Head of caudate nucleus (tissue), 42 donors: ENCODE measurements at regions not wholly inside any gene's neighbourhood (a gene's known extent, or its start where the extent isn't known, plus 50 kb on each side); places are given as distances from the start of the nearest gene placed in this dataset.
"Not testable (repeated sequence)": the region's sequence is repeated elsewhere in the genome, so short reads cannot be mapped to it uniquely, and the experiment has no call there.

Experiments
- DNase-seq, 42 donors: peaks; one replicate each; pipeline versions ENCODE4 v3.0.0 to v3.0.0-alpha.2; 2020 to 2021; ENCODE audit warnings: mixed read lengths in 7 of 42
- intact Hi-C: fragments of 100-400 bp; cut with DNase I; formaldehyde crosslinking; loops from one replicate; pipeline ENCODE4 v1.15.0; 2022

GRCh38 chr14:38404100-38404541 lies 148.2 kb upstream of the CLEC14A start:
- DNase-seq, result no peak
- intact Hi-C loops, result no loop called here

- DNase-seq, result no peak
- intact Hi-C loops, result no loop called here
These were observed 144.9 kb upstream of the CLEC14A start for GRCh38 chr14:38400751-38401150.

- intact Hi-C loops, result no loop called here
- DNase-seq, result no peak
These were observed 143.8 kb upstream of the CLEC14A start for GRCh38 chr14:38399652-38400051.

- intact Hi-C loops, result no loop called here
- no peak for DNase-seq
These were observed 138.9 kb upstream of the CLEC14A start for GRCh38 chr14:38394767-38395166.

- DNase-seq, result no peak
- intact Hi-C loops, result no loop called here
These were observed 138.2 kb upstream of the CLEC14A start for GRCh38 chr14:38394064-38394463.

- intact Hi-C loops, result no loop called here
- DNase-seq, result no peak
These were observed 135.4 kb upstream of the CLEC14A start for GRCh38 chr14:38391334-38391733.

GRCh38 chr14:38389681-38390080 lies 133.8 kb upstream of the CLEC14A start:
- DNase-seq, result no peak

GRCh38 chr14:38387821-38388220 lies 131.9 kb upstream of the CLEC14A start:
- intact Hi-C loops, result no loop called here
- DNase-seq, result no peak

More at GRCh38 chr14:38389681-38390080, 133.8 kb upstream of the CLEC14A start:
- intact Hi-C loops, result no loop called here

- DNase-seq, result no peak
- intact Hi-C loops, result no loop called here
These were observed 129.9 kb upstream of the CLEC14A start for GRCh38 chr14:38385836-38386235.

GRCh38 chr14:38385343-38385742 lies 129.4 kb upstream of the CLEC14A start:
- intact Hi-C loops, result no loop called here
- DNase-seq, result no peak

GRCh38 chr14:38384741-38385140 lies 128.8 kb upstream of the CLEC14A start:
- intact Hi-C loops, result no loop called here
- no peak for DNase-seq

GRCh38 chr14:38367922-38368321 lies 112.0 kb upstream of the CLEC14A start:
- no peak for DNase-seq
- intact Hi-C loops, result no loop called here

- intact Hi-C loops, result no loop called here
- no peak for DNase-seq
These were observed 110.5 kb upstream of the CLEC14A start for GRCh38 chr14:38366374-38366773.

- no peak for DNase-seq
- intact Hi-C loops, result no loop called here
These were observed 107.3 kb upstream of the CLEC14A start for GRCh38 chr14:38363217-38363616.

GRCh38 chr14:38357557-38357956 lies 101.7 kb upstream of the CLEC14A start:
- no peak for DNase-seq
- intact Hi-C loops, result no loop called here

- DNase-seq, intact Hi-C loops: not testable (repeated sequence)
These were observed 99.6 kb upstream of the CLEC14A start for GRCh38 chr14:38355473-38355872.

GRCh38 chr14:38350102-38350501 lies 94.2 kb upstream of the CLEC14A start:
- intact Hi-C loops, result no loop called here
- DNase-seq, result no peak

- intact Hi-C loops, result no loop called here
- DNase-seq, result no peak
These were observed 86.9 kb upstream of the CLEC14A start for GRCh38 chr14:38342803-38343202.

- intact Hi-C loops, result no loop called here
- DNase-seq, result no peak
These were observed 83.8 kb upstream of the CLEC14A start for GRCh38 chr14:38339696-38340095.

GRCh38 chr14:38336298-38336697 lies 80.4 kb upstream of the CLEC14A start:
- intact Hi-C loops, result no loop called here
- no peak for DNase-seq

GRCh38 chr14:38330275-38330674 lies 74.4 kb upstream of the CLEC14A start:
- intact Hi-C loops, result no loop called here
- no peak for DNase-seq

- DNase-seq, result no peak
- intact Hi-C loops, result no loop called here
These were observed 73.4 kb upstream of the CLEC14A start for GRCh38 chr14:38329246-38329645.
